Femur (tissue), 1 donor: ENCODE measurements at regions not wholly inside any gene's neighbourhood (a gene's known extent, or its start where the extent isn't known, plus 50 kb on each side); places are given as distances from the start of the nearest gene placed in this dataset.

Source experiments
- DNase-seq: peaks from one replicate; pipeline ENCODE4 v3.0.0-alpha.2; 2017

- DNase-seq = no peak
Observed at GRCh38 chr5:174312641-174313040, 267.1 kb downstream of the NSG2 start.

DNA sequence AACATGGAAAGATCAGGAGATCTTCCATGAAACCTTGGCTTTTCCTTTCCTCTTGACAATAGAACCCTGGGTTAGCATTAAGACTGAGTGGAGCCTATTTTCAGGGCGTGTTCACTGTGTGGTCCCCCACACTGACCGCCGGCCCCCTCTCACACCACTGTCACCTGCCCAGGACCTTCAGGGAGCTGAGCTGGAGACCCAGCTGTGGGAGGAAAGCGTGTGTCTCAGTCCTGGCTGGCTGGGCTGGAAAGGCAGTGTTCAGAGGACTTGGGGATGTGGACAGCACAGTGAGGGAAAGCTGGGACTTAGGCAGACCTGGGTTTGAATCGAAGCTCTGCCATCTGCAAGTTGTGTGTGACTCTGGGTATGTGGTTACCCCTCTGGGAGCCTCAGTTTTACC lies 268.1 kb downstream of the NSG2 start:
- DNase-seq = no peak

DNA sequence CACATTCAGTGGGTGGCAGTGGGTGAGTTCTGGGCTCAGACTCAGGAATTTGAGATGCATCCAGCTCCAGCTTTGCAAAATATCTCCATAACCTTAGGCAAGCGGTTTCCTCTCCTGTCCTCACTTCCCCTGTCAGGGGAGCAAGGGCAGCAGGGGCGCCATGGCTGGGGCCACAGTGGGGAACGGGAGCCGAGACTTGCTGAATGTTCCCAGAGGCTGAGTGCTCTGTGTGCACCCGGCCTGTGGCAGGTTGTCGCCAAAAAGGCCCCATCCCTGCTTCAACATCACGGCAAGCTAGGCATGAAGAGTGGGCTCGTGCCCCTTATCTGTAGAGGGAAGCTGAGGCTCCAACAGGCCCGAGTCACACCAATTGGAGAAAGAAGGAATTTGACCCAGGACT lies 268.8 kb downstream of the NSG2 start:
- peak; percentile 8 for DNase-seq

DNA sequence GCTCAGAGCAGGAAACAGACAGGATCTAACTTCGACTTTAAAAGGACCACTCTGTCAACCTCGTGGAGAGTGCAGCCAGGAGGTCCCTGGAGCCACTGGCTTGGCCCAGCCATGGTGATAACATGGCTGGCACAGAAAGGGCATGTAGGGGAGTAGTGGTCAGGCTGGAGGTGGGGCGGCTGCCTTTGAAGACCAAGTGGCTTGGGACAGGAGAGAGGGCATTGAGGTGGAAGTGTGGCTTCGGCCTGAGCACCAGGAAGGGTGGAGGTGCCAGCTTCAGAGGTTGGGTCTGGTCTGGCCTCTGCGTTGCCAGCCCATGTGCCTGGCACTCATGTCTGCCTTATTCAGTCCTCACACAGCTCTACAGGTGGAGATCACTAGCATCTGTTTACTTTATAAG lies 270.0 kb downstream of the NSG2 start:
- no peak for DNase-seq

DNA sequence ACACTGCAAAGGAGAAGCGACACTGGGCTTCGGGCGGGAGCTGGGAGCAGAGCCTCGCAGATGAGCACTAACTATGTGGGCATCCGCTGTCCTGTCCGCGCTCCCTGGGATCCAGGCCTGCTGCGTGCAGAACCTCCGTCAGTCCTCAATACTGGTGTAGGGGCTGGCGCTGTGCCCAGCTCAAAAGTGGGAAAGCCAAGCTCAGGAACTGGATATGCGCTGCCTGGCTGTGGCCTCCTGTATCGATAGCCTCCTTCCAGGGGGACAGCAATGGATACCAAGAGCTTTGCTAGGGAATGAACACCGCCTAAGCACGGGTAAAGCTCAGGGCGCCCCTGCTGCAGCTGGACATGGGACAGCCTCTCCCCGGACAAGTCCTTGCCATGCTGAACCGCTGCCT lies 270.4 kb downstream of the NSG2 start:
- DNase-seq = no peak

DNA sequence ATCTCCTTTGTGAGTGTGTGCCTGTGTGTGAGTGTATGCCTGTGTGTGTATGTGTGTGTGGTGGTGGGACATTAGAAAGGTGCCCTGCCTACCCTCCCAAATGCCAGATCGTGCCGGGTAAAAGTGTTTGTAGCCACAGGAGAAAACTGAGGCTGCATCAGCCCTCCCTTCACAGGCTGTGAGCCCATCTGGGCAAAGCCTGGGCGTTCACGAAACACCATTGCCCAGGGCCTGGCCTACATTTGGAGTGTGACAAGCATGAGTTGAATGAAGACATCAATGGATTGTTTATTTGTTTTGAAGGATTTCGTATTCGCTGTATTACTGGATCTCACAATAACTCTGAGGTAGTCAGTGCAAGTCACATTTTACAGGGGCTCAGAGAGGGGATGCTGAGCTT lies 270.8 kb downstream of the NSG2 start:
- DNase-seq = no peak

DNA sequence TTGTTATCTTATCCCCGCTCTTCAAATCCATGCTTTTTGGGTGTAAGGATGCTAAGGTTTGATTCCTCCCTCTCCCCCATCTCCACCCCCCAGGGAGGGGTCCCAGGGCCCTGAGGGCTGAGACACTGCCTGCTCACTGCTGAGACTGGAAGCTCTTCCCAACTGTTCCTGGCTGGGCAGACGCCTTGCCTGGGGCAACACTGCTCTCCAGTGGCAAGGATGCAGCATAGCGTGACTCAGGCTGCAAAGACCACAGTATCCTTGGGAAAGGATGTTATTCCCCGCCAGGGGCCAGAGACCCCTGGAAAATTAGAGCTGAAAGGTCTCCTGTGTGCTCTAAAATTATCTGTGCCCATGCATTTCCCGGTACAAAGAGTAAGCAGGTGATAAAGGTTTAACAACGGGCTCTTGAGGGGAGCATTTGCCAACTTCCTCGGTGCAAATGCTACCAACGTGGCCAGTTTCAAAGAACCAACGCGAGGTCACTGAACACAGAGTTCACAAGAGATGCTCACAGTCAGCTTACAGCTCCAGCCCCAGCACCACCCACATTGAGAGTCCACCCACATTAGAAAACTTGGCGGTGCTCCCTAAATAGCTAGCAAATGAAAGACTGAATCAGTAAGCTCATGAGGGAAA lies 271.9 kb downstream of the NSG2 start:
- peak; percentile 65 for DNase-seq

DNA sequence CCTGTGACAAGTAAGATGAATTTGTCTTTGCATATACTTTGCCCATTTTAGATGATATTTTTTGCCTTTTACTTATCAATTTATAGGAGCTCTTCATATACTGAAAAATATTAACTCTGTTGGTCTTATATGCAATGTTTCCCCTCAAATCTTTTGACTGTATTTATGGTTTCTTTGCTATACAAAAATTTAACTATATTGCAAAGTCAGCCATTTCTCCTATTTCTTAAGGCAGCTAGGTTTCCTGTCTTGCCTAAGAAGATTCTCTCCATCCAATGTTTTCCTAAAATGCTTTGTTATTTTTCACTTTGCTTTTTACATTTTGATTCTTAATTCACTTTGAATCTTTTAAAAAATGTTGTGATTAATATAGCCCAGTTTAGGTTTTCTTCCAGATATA lies 273.1 kb downstream of the NSG2 start:
- DNase-seq = no peak

- no peak for DNase-seq
Observed at GRCh38 chr5:174319551-174319950, 274.0 kb downstream of the NSG2 start.

- DNase-seq = no peak
Observed at GRCh38 chr5:174320051-174320450, 274.5 kb downstream of the NSG2 start.

DNA sequence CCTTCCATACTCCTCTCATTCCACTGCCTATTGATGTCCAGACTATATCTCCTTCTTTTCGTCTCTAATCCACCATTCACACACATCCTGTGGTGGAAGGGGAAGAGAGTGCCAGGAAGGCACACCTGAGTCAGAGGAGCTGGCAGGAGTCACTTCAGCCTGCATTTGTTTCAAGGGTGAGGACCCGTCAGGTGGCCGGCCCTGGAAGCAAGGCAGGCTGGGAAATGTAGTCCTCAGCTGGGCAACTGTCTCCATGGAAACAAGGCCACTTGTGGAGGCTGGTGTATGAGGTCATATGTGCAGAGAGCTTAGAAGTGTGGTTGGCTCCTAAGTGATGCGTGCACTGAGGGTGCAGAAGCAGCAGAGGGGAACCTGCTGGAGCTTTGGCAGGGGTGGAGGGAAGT lies 278.4 kb downstream of the NSG2 start:
- no peak for DNase-seq

DNA sequence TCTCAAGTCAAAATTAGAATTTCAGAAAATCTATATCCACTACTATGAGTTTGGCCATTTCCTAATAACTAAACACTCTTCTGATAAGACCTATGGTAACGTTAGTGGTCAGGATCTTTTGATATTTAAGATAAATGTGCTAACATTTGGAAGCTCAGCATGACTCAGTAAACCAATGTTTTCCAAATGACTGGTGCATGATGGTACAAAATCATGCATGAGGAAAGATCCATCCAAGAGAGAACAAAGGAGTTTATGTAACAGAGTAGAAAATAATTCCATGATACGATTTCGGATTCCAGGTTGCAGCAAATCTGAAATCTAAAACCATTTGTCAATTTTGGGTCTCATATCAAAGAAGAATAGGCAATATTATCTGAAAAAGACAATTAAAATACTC lies 279.2 kb downstream of the NSG2 start:
- DNase-seq = no peak

DNA sequence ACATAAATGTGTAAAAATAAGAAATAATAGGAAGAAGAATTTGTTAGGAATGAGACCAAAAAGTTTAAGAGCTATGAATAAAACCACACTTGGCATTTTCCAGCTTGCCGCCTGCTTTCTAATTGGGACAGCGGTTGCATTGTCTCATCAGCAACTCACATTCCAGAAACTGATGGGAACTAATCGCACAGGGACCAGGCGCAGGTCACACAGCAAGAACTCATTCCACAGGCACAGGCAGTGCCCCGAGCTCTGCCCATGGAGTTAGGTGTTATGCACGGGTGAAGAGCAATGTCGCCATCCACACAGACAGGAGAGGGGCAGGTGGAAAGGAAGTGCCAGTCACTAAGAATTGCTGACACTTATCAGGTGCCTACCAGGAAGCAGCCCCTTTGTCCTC lies 279.9 kb downstream of the NSG2 start:
- no peak for DNase-seq

DNA sequence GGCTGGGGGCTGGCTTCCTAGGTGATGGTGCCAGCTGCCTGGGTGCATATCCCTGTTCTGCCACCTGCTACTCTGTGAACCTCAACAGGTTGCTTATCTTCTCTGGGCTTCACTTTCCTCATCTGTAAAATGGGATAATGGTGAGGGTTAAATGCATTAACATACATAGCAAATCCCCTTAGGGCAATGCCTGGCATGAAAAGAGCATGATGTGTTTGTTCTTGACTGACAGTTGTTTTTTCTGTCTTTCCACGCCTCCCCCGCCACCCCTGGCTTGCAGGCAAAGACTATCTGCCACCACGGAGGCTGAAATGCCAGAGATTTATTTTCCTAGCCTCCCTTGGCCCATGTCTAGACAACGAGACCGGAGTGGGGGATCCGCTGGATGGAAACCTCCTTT lies 280.5 kb downstream of the NSG2 start:
- DNase-seq = no peak

GRCh38 chr5:174326372-174326771 lies 280.9 kb downstream of the NSG2 start:
- DNase-seq = no peak

DNA sequence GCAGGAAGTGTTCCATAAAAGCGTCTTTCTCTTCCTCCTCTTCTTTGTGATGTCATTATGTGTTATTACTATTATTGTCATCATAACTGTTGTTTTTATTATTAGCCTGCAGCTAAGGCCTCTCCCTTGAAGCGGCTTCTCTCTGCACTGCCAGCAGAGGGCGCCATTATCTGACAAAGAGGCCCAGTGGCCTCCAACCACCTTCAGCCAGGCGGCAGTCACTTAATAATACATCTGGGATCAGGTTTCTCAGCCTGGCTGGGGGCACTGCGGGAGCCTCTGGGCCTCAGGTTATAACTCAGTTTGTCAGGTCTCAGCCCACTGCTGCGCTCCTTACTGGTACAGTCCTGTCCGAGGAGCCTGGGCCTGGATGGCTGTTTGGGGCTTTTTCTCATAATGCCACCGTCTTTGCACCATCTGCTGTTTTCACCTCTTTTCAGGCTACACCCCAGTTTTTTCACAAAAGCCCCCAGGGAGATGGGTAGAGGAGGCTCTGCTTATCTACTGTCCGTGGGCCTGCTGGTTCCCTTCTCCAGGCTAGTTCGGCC lies 281.9 kb downstream of the NSG2 start:
- DNase-seq = peak; percentile 52

- DNase-seq = no peak
Observed at GRCh38 chr5:174327896-174328295, 282.4 kb downstream of the NSG2 start.

DNA sequence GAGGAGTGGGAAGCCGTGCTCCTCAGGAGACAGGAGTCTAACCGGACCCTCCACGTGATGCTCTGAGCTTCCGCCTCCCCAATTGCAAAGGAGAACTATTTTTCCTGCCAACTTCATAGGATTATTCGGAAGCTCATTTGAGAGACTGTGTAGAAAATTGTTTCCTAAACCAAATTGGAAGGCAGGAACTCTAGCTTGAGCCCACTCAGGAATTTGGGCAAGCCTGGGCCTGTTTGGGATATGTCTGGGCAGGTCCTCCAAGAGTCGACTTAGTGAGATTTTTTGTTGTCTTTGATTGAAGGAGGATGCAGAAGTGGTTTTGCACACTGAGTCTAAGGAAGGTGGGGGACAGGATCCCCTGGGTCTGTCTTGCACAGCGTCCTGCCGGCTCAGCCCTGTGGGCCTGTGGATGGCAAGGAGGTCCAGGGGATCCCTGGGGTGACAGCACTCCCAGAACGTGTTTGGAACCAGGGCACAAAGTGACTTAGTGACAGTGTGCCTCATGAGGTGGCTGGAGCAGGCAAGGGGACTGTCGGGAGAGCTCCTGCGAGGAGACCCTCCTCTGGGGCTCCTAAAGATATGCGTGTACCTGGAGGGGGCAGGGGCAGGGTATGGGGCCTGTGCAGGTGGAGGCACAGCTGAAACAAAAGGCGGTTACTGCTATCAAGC lies 283.3 kb downstream of the NSG2 start:
- DNase-seq = no peak

DNA sequence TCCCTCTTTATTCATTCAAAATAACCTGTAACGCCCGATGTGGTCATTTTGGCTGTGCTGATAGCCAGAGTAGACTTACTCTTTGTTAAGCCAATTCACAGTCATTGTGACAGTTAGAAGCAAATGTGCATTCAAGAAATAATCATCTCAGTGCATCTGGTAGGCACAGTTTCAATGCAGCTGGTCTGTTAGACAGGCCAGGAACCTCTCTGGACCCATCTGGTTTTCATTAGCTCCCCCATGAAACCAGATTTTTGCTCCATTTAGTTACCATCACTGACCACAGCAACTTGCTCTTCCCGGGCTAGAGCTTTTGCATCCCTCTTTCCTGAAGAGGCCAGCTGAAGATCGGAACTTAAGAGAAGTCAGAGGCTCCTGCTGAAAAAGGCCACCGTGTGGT lies 284.2 kb downstream of the NSG2 start:
- DNase-seq = no peak

DNA sequence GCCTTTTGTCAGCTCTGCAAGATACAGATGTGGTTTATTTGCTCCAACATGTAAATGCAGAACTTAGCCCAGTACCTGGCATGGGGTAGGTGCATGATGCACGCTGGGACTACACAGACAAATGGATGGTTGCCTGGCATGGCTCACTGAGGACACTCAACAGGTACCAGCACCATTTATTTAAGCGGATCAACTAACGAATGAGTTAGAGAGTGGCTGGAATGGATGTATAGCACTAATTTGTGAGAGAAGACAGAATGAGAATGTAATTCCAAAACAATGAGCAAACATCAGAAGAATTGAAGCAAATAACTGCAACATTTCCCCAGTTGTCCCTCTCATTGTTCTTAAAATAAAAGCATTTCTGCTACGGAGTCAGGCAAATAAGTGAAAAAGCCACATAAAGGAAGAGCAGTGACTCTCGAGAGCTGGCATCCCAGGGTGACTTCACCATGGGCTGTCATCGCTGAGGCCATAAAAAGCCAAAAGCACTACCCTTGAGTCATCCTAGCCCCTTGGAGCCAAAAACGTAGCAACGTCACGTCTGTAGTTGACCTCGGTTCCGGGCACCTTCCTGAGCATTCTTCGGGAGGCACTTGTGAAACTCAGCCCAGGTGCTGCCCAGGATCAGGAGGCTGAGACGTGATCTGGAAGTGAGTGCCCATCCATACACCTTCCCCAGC lies 290.3 kb downstream of the NSG2 start:
- no peak for DNase-seq

DNA sequence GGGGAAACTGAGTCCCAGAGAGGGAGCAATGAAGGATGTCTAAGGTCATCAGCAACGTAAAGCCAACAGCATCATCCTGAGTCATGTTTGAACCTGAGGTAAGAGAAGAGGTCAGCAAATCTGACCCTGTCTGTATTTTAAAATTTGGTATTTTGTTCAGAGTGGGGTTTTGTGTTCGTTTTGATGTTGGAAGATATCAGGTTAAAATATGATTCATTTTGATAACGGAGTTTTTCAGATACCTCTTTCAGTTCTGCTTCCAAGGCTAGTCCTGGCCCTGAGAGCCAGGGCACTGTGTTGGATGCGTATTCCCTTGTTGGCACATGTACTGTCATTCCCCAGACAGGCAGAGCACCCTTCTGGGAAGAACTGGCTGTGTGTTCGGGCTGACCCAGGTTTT lies 291.0 kb downstream of the NSG2 start:
- no peak for DNase-seq

GRCh38 chr5:174337276-174338184 lies 292.0 kb downstream of the NSG2 start:
- DNase-seq = peak; percentile 40
